H1 (cell line): ENCODE measurements at regions not wholly inside any gene's neighbourhood (a gene's known extent, or its start where the extent isn't known, plus 50 kb on each side); places are given as distances from the start of the nearest gene placed in this dataset.

ENCODE experiments used
- CHD7 ChIP-seq: fragments of 300-600 bp; sonication (generic); IDR thresholded peaks from 2 replicates; pipeline ENCODE4 v1.7.1; 2012; ENCODE audit warnings: low read length, moderate library complexity, mild to moderate bottlenecking, inconsistent platforms; ENCODE audit not compliant: insufficient replicate concordance

- TF ChIP-seq CHD7: no peak
Measured at GRCh38 chr2:184030245-184030644, 568.1 kb upstream of the ZNF804A start (continued).
